NCI-H1048 (cell line): ENCODE measurements at regions not wholly inside any gene's neighbourhood (a gene's known extent, or its start where the extent isn't known, plus 50 kb on each side); places are given as distances from the start of the nearest gene placed in this dataset.

Source experiments
- DNase-seq: peaks from one replicate; lab custom pipeline; 2025; lab: John Stamatoyannopoulos, UW

DNA sequence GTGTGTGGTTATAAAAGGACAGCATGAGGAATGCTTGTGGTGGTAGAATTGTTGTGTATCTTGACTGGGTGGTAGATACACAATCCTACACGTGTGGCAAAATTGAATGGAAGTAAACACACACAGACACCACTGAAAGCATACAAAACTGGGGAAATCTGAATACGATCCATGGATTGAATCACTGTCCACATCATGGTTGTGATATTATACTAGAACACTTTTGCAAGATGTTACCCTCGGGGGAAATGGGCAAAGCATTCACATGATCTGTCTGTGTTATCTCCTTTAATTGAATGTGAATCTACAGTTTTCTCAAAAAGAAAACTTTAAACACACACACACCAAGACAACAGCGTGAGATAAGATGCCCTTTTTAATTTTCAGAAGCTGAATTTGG lies 165.2 kb upstream of the CELF2 start:
- no peak for DNase-seq

DNA sequence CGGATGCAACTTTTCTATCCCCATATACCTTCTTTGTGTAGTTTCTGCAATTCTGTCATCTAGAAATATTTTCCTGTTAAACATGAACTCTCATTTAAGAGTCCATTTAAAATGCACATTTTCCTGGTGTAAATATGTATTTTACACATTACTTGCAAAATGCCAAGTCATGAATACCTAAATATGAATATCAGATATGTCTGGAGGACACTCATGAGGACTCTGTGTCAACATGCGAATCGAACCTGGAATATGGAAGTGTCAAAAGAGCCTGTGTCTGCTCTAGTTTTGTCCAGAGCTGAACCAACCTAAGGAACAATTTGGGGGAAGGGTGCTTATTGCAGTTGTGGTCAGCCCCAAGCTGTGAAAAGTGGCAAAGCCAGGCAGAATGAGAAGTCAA lies 163.7 kb upstream of the CELF2 start:
- DNase-seq: no peak

GRCh38 chr10:10854725-10855124 lies 162.9 kb upstream of the CELF2 start:
- no peak for DNase-seq

- no peak for DNase-seq
Measured at GRCh38 chr10:10855151-10855581, 162.5 kb upstream of the CELF2 start.

- no peak for DNase-seq
Measured at GRCh38 chr10:10860455-10860976, 157.2 kb upstream of the CELF2 start.

DNA sequence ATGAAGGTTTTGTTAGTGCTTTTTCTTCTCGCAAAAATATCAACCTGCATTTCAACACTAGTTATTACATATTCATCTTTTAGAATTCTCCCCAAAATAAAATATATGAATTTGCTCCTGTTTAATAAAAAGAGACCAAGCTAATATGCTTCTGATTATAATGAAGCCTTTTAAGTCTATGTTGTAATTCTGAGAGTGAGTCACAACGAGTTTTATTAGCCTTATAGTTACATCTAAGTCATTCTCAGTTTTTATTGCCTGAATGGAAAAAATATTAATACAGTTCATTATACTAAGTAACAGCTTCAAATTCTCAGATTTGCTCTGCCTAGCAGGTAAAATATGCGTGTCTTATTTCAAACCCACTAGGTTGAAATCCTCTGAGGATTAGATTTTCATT lies 152.4 kb upstream of the CELF2 start:
- DNase-seq: no peak

DNA sequence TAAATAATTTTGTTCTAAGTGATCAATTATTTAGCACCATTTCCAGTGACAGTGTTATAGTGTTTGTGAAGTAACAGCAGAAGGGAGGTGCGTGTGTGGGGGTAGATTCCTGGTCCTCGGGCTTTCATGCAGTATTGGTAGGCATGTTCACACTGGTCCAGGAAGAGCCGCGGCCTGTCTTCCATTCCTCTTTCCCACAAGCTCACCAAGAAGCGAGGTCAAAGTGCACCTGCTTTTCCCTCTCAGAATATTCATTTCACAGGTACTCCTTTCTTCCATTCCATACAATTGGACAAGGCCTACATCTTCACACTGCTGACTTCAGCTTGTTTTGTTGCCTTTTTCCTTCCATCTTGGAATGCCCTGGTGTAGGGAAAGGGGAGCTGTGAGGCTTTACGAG lies 151.8 kb upstream of the CELF2 start:
- DNase-seq: no peak

GRCh38 chr10:10869592-10869991 lies 148.1 kb upstream of the CELF2 start:
- DNase-seq: no peak

DNA sequence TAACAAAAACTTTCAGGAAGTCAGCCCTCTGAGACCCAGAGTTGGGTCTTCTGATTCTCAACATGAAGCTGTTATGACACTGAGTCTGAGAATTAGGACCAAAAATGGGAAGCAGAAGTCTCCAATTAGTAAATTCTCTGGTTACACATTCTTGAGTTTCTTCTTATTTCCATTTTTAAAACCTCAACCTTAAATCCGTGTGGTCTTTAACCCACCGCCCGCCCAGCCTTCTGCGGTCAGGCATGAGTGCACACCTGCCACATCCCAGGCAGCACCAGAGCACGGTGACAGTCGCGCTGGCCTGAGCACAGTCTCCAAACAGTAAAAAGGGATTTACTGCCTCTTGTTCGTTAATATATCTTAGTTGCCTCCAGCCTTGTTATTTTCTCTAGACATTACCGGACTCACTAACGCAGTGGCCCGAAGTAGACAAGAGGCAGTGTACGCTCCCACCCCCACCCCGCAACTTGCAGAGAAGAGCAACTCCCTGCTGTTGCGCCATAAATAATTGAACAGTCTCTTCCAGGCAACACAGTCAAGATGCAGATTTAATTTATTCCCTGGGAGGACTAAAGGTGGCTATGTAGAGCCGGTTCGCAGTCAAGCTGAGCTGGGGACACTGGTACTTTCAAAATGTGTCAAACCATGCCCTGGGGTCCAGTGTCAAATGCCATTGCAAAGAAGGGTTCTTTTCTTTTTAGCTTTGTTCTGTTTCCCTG lies 147.0 kb upstream of the CELF2 start:
- no peak for DNase-seq

- no peak for DNase-seq
Measured at GRCh38 chr10:10871352-10871751, 146.3 kb upstream of the CELF2 start.

DNA sequence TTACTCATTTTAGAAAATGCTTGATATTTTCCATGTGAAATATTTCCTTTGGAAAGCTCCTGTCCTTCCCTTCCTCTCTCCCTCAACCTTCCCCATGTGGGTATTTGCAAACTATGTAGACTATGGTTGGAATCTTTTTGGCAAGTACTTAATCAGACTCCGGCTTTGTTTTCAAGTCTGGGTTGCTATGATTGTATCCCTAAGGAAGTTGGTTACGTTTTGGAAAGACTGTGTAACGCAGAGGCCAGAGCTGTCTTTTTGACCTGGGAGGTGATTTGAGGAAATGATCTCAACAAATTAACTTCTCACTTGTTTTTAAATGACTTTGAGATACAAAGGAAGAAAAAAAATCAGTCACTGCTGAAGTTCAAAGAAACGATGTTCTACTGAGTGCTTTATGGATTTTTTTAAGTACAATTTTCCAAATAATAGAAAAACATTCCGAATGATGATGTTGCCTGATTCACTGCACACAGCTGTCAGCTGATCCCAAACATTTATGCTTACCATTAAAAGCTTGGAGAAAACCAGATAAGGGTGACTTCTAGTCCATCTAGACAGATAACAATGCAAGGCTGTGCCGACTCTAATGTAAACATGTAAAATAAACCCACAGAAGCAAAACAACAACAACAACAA lies 145.5 kb upstream of the CELF2 start:
- DNase-seq: no peak

DNA sequence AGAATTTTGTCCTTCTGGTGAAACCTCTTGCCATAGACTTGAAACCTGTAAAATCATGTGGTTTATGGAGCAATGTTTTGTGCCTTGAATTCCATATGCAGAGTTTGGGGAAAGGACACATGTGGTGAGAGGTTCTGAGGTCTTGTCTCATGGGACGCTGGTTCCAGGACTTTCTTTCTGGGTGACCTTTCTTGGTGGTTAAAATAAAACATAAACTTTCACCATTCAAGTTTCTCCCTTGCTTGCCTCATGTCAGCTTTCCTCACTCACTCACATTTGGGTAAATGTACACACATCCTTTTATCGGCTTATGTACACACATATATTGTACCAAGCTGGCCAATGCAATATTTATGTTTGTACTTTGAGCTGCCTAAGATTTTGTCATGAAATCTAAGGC lies 144.9 kb upstream of the CELF2 start:
- DNase-seq: no peak

- DNase-seq: no peak
Measured at GRCh38 chr10:10873289-10873688, 144.4 kb upstream of the CELF2 start.

- no peak for DNase-seq
Measured at GRCh38 chr10:10873915-10874314, 143.8 kb upstream of the CELF2 start.

DNA sequence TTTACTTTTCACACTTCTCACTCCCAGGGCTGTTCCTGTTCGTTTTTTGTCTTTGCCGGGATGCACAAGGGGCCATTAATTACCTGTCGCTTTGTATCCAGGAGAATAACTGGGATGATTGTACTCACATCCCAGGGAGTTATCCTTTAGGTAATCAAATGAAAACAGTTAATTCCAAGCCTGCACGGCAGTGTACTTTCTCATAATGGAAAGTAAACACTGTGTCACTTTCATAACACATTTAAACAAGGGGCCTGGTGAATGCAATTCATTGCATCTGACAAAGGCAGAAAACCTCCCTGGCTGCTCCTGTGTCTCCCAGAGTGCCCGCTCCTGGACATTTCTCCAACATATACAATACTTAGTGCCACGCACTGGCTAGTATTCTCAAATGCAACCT lies 138.7 kb upstream of the CELF2 start:
- no peak for DNase-seq

DNA sequence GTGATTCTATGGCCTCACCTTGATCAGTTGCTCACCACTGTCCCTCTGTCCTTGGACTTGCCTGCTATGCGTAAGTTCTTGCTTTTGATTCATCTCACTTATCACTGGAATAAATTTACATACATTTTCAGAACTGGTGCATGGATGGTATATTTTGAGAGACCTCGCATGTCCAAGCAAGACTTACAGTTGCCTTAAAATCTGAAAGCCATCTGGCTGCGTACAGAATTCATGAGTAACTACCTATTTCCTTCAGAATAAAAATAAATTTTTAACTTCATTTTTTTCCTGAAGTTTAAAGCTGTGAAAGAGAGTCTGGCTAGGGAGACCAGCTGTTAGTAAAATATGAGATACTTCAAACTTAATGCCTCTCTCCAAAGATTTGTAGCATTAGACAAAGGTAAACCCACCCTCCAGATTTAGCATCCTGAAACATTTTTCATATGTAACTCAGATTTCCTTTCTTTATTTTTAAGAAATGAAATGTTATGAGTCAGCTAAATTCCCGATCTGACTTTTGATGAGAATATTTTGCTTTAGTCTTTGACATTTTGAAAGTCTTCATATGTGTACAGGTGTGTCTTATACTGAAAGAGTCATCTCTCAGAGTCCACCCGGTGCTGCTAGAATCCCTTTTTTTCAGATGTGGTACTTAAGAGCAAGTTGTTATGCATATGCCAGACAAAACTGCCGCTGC lies 136.4 kb upstream of the CELF2 start:
- DNase-seq: no peak

- DNase-seq: no peak
Measured at GRCh38 chr10:10883737-10884136, 133.9 kb upstream of the CELF2 start.

GRCh38 chr10:10886861-10887531 lies 130.7 kb upstream of the CELF2 start:
- DNase-seq: no peak

DNA sequence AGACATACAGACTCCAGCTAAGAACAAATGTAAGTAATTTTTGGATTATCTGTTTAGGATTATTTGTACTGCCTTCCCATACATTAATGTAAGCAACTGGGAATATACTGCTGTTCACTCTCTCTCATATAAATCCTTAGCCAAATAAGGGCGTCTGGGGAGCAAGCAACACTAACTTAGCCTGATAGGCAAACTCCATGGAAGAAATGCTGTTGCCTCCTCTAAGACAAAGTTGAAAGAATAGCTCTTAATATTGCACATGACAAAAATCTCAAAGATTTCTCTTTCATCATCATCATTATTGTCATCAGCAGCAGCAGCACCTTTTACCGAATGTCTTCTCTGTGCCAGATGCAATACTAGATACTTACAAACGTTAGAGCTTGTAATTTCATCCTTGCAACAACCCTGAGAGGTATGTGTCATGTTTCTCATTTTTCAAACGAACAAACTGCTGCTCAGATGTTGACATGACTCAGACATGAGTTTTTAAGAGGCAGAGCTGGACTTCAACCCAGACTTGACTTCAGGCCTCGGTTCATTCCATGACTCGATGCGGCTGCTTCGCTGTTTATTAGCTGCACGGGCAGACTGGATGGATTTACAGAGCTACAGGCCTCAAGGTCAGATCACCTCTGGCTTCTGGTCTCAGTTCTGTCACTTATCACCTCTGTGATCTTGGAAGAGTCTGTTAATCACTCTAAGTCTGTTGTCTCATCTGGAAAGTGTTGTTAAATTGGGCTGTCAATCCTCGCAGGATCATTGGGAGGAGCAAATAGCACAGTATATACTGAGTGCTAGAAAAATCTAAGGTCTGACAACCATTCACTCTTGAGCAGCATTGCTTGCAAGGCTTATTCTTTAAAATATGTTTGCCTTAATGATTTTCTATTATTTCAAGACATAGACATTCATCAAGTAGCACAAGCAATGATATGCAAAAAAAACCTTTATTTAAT lies 126.3 kb upstream of the CELF2 start:
- DNase-seq: no peak

DNA sequence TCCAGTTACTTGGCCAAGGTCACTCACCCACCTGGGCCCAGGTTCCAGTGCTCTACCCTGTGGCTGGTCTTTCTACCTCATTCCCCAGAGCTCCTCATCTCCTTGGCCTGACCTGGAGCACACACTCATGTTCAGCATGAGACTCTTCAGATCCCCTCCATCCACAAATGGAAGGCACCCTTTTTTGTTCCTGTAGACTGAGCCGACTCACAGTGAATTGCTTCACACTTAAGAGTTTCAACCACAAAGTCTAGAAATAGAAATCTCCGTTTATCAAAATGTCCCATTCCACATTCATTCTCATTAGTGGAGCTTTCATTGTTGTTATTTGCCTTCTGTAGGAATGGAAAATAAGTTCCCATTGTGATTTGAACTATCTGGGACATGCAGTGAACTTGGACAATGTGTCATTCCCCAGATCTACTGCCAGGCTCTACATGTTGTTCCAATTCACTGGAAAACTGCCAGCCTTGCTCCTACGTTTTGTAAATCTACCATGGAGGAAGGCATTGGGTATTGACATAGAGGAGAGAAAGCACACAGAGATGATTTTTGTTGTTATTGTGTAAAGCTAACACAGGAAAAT lies 125.3 kb upstream of the CELF2 start:
- no peak for DNase-seq

- no peak for DNase-seq
Measured at GRCh38 chr10:10897400-10897799, 120.3 kb upstream of the CELF2 start.
